ENCODE measurements at regions not wholly inside any gene's neighbourhood (a gene's known extent, or its start where the extent isn't known, plus 50 kb on each side); places are given as distances from the start of the nearest gene placed in this dataset.

- TF ChIP-seq CTCF (IDR thresholded peaks at IDR 0.05) (no peak), POLR2A (IDR thresholded peaks at IDR 0.05) (no peak)
- Histone ChIP-seq H3K27ac (no peak overlapping the region), H3K36me3 (no peaks in the 10 kb centered on the region), H3K4me1 (no peaks in the 10 kb centered on the region), H3K4me3 (no peak overlapping the region), H3K9me3 (no peaks in the 10 kb centered on the region), H3K27me3 (no peaks in the 10 kb centered on the region)
- no peak for DNase-seq
Observed at GRCh38 chr1:69497441-69498221, 70.1 kb upstream of the LRRC7 start.

GRCh38 chr1:69498711-69499110, 69.0 kb upstream of the LRRC7 start:
- Histone ChIP-seq H3K36me3 (no peaks in the 10 kb centered on the region), H3K27me3 (no peaks in the 10 kb centered on the region), H3K4me1 (no peaks in the 10 kb centered on the region), H3K9me3 (no peaks in the 10 kb centered on the region), H3K27ac (no peak overlapping the region), H3K4me3 (no peak overlapping the region)
- TF ChIP-seq POLR2A (IDR thresholded peaks at IDR 0.05), result no peak
- no peak for TF ChIP-seq CTCF (IDR thresholded peaks at IDR 0.05)
- DNase-seq, result no peak

GRCh38 chr1:69499203-69499803, 68.4 kb upstream of the LRRC7 start:
- H3K9me3 ChIP-seq, result no peaks in the 10 kb centered on the region
- H3K36me3 ChIP-seq, result no peaks in the 10 kb centered on the region
- no peaks in the 10 kb centered on the region for H3K27me3 ChIP-seq
- no peaks in the 10 kb centered on the region for H3K4me1 ChIP-seq
- no peak overlapping the region for H3K27ac ChIP-seq
- DNase-seq, result no peak
- TF ChIP-seq CTCF (IDR thresholded peaks at IDR 0.05) (no peak), POLR2A (IDR thresholded peaks at IDR 0.05) (no peak)
- H3K4me3 ChIP-seq, result no peak overlapping the region

GRCh38 chr1:69502991-69503390, 64.7 kb upstream of the LRRC7 start:
- Histone ChIP-seq H3K4me1 (no peaks in the 10 kb centered on the region), H3K36me3 (no peaks in the 10 kb centered on the region), H3K4me3 (no peak overlapping the region), H3K27me3 (no peaks in the 10 kb centered on the region), H3K9me3 (no peaks in the 10 kb centered on the region), H3K27ac (no peak overlapping the region)
- DNase-seq, result no peak
- no peak for TF ChIP-seq CTCF (IDR thresholded peaks at IDR 0.05)
- no peak for TF ChIP-seq POLR2A (IDR thresholded peaks at IDR 0.05)

- Histone ChIP-seq H3K4me3 (no peak overlapping the region), H3K27me3 (no peaks in the 10 kb centered on the region), H3K27ac (no peak overlapping the region), H3K9me3 (no peaks in the 10 kb centered on the region), H3K36me3 (no peaks in the 10 kb centered on the region), H3K4me1 (no peaks in the 10 kb centered on the region)
- TF ChIP-seq CTCF (IDR thresholded peaks at IDR 0.05), result no peak
- no peak for TF ChIP-seq POLR2A (IDR thresholded peaks at IDR 0.05)
- DNase-seq, result no peak
Observed at GRCh38 chr1:69504730-69505252, 62.9 kb upstream of the LRRC7 start.
